ENCODE measurements at regions not wholly inside any gene's neighbourhood (a gene's known extent, or its start where the extent isn't known, plus 50 kb on each side); places are given as distances from the start of the nearest gene placed in this dataset.

GRCh38 chr1:230510496-230510895 is 84.4 kb upstream of the PGBD5 start:
- TF ChIP-seq SMC3 (conservative IDR thresholded peaks at IDR 0.05; ENCODE audit: poor library complexity) (no peak), EZH2 (IDR thresholded peaks at IDR 0.05; ENCODE audit: borderline replicate concordance, insufficient read depth, low read length, poor library complexity, severe bottlenecking) (no peak)
